GM18508 (cell line): ENCODE measurements at regions not wholly inside any gene's neighbourhood (a gene's known extent, or its start where the extent isn't known, plus 50 kb on each side); places are given as distances from the start of the nearest gene placed in this dataset.
"Not testable (repeated sequence)": the region's sequence is repeated elsewhere in the genome, so short reads cannot be mapped to it uniquely, and the experiment has no call there.

Source experiments
- ATAC-seq: cut with Tn5 transposase; IDR thresholded peaks from one replicate; pipeline ENCODE4 v1.9.1; 2021; ENCODE audit warnings: moderate number of reproducible peaks; ENCODE audit not compliant: insufficient read depth, unreplicated experiment

- no peak for ATAC-seq
These were observed 881.4 kb downstream of the UQCRFS1 start for GRCh38 chr19:28331596-28331995.

DNA sequence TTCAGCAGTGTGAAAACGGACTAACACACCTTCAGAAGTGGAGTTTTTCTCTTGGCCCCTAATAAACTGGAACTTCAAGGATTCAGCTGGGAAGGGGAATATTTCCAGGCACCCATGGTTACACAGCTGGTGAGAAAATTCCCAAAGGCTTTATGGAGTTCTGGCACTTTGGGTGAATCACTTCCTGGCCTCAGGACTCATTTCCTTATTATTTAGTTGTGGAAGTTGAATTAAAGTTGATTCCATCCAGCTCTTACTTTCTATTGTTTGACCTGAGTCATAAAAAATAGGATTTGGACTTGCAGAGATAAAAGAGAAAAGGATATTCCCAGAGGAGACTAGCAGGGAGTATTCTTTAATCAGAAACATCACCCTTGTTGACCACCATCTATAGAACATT lies 882.1 kb downstream of the UQCRFS1 start:
- ATAC-seq, result no peak

- ATAC-seq, result no peak
These were observed 883.5 kb downstream of the UQCRFS1 start for GRCh38 chr19:28329429-28329828.

DNA sequence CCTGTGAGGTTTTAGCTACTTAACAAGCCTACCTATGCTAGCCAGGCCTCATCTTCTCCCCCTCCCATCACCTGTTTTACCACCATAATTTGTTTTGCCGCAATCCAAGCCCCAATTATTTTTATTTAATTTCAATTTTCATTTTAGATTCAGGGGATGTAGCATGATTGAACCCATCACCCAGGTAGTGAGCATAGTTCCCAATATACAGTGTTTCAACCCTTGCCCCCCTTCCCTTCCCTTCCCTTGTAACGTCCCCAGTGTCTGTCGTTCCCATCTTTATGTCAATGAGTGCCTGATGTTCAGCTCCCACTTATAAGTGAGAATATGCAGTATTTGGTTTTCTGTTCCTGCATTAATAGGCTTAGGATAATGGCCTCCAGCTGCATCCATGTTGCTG lies 885.0 kb downstream of the UQCRFS1 start:
- ATAC-seq, result no peak

DNA sequence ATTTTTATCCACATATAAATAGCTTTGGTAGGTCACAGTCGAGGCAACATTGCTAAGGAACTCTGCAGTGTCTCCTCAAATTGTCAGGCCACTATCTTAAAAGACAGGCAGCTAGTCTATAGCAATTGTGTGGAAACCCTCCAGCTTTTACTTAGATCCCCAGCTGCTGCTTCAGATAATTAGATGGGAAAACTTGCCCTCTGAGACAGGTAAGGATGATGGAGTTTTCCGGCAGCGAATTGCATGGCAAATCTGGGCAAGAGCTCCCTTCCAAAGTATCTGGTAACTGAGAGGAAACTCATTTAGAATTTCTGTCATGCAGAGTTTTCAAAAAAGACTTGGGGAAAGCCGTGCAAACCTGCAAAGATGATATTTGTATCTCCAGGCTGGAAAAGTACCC lies 886.2 kb downstream of the UQCRFS1 start:
- no peak for ATAC-seq

DNA sequence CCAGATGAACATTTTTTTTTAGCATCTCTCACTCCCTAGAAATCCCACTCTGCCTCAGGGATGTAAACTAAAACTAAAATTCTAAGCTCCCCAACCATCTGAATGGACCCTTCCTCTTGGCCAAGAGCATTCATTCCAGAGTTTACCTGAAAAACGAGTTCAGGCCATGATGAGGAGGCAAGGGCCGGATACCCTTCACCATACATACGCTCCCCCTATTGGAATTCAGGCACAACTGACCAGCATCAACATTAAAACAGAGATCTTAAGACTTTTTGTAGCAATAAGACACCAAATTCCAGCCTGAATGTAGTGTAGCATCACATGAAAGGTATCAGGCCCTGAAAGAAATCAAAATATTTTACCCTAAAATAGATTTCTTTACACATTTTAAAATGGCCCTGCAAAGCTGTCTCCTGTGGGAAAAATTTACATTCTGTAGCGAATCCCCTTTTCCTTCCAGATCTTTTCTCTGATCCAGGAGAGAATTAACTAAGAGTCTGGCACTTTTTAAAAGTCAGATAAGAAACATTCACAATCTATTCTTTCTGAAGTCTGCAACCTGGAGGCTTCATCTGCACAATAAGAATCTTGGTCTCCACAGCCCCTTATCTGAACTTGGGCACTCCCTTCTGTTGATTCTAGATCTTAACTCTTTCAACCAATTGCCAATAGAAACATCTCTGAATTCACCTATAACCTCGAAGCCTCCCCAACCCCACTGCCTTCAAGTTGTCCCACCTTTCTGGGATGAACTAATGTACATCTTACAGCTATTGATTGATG lies 888.5 kb downstream of the UQCRFS1 start:
- no peak for ATAC-seq

DNA sequence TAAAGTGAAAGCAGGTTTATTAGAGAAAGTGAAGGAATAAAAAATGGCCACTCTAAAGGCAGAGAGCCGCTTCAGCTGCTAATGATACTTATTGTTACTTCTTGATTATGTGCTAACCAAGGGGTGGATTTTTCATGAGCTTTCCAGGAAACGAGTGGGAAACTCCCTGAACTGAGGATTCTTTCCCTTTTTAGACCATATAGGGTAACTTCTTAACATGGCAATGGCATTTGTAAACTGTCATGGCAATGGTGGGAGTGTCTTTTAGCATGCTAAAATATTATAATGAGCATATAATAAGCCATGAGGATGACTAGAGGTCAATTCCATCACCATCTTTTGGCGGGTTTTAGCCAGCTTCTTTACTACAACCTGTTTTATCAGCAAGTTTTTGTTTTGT lies 890.0 kb downstream of the UQCRFS1 start:
- no peak for ATAC-seq

GRCh38 chr19:28322491-28322890 lies 890.5 kb downstream of the UQCRFS1 start:
- no peak for ATAC-seq

DNA sequence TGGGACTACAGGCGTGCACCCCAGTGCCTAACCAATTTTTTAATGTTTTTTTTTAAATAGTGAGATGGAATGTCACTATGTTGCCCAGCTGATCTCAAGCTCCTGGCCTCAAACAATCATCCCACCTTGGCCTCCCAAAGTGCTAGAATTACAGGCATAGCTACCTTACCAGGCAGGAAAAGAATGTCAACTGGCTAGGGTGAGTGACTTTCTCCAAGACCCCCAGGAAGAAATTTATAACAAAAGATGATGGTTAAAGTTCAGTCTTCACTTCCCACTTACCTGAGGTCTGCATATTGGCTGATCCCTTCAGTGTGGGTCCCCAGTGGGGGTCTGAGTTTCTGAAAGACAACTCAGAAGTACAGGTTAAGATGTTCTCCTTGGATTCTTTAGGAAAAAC lies 893.0 kb downstream of the UQCRFS1 start:
- ATAC-seq, result no peak

DNA sequence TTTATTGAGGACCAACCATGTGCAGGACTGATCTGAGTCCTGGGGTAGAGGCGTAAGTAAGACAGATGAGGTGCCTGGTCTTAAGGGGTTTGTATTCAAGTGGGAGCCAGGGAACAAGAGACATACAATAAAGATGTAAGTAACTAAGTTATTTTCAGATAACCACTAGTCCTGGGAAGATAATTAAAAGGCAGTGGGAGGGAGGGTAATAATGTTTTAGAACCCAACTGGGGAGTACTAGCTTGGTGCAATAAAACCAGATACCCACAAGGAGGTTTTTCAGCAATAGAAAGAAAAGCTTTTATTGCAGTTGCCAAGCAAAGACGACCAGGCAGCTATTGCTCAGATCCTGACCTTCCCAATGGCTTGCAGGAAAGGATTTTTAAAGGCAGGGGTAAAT lies 893.7 kb downstream of the UQCRFS1 start:
- no peak for ATAC-seq

DNA sequence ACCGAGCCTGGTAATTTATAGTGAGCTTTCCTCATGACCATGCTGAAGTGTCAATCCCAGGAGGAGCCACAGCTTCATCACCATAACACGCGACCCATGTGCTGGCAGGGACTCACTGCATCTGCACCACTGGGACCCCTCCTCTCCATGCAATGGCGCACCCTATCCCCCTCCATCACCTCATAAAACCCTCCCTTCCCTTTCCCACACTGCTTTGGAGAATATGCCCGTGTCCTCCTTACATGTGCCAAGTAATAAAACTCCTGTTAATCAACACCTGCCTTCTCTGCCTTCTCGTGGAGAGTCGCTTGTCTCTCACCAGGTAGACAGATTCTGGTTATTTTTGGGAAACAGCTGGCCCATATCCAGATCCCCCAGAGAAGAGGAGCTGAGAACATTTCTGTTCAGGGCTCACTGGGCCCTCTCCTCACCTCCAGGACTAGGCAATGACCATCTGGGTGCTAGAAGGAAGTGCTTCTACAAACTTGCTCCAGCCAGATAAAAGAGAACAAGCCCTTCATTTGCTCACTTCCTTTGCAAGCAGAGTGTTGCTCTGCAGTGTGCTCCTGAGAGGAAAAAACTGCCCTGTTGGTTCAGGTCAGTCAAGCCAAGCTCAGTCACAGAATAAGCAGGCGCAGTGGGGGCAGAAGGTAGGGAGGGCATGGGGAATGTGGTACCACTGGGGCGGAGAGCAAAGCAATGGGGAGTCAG lies 894.3 kb downstream of the UQCRFS1 start:
- no peak for ATAC-seq

DNA sequence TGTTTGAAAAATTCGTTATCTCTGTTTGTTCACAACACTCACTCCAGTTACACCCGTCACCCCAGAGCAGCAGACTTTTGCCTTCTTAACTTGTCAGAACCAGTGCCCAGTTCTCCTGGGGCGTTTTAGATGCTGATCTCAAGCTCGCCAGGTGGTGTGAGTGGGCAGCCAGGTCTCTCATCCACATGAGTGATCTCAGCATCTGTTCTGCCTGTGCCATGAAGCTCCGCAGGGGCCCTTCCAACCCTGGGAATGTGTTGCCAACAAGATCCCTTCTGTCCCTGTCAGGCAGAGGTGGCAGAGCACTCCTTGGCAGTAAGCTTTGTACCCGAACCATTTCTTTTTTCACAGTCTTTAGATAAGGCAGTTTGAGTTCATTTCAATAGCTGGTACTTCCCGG lies 896.5 kb downstream of the UQCRFS1 start:
- no peak for ATAC-seq

GRCh38 chr19:28314756-28315155 lies 898.2 kb downstream of the UQCRFS1 start:
- no peak for ATAC-seq

GRCh38 chr19:28314287-28314686 lies 898.7 kb downstream of the UQCRFS1 start:
- ATAC-seq, result no peak

DNA sequence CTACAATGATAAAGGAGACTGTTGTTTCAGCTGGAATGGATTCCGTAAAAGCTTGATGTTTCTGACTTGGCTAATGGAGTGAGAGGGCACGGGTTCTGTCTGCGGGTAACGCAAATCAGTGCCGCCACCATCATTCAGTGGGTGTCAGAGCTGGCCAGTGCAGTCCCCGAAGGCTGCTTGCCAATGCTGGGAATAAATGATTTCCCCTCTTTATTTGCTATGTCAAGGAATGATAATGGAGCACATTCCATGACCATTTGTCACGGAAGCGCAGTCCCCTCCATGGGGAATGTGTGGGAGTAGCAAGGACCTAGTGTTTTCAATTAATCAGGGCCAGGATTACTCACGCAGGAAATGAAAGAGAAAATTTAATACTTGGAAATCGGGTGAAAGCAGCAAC lies 899.3 kb downstream of the UQCRFS1 start:
- ATAC-seq, result no peak

GRCh38 chr19:28312269-28312668 lies 900.7 kb downstream of the UQCRFS1 start:
- no peak for ATAC-seq

DNA sequence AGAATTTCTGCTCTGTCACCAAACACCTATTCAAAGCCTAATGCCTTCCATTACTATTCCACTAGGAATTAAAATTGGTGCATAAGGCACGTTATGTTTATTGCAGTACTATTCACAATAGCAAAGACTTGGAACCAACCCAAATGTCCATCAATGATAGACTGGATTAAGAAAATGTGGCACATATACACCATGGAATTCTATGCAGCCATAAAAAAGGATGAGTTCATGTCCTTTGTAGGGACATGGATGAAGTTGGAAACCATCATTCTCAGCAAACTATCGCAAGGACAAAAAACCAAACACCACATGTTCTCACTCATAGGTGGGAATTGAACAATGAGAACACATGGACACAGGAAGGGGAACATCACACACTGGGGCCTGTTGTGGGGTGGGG lies 902.1 kb downstream of the UQCRFS1 start:
- ATAC-seq, result not testable (repeated sequence)

- ATAC-seq, result no peak
These were observed 903.9 kb downstream of the UQCRFS1 start for GRCh38 chr19:28309070-28309469.

- ATAC-seq, result no peak
These were observed 905.0 kb downstream of the UQCRFS1 start for GRCh38 chr19:28307963-28308362.

DNA sequence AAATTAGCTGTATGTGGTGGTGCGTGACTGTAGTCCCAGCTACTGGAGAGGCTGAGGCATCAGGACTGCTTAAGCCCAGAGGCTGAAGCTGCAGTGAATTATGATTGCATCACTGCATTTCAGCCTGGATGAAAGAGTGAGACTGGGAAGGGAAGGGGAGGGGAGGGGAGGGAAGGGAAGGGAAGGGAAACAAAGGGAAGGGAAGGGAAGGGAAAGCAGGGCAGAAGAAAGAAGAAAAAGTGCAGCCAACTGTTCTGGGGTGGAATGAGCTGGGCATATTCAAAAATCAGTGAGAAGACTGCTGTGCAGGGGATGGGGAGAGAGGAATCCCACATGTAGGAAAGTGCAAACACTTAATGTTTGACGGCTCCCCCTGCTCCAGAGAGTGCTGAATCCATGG lies 905.5 kb downstream of the UQCRFS1 start:
- no peak for ATAC-seq

DNA sequence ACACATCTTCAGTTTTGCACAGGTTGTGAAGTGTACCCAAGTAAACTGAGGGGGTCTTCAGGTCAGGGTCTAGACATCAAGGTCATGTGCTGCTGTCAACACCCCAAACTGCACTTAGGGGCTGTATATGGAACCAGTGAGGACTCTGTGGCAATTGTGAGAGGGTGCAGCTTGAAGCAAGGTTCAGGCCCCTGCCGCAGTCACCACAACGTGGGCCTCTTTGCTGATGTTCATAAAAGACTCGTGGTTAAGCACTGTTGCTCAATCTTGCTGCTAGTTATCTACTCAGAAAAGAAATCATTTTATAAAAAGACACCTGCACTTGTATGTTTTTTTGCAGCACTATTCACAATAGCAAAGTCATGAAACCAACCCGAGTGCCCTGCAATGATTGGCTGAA lies 907.4 kb downstream of the UQCRFS1 start:
- ATAC-seq, result no peak

GRCh38 chr19:28303502-28303901 lies 909.4 kb downstream of the UQCRFS1 start:
- ATAC-seq, result no peak
